ENCODE measurements at regions not wholly inside any gene's neighbourhood (a gene's known extent, or its start where the extent isn't known, plus 50 kb on each side); places are given as distances from the start of the nearest gene placed in this dataset.
"Not testable (repeated sequence)": the region's sequence is repeated elsewhere in the genome, so short reads cannot be mapped to it uniquely, and the experiment has no call there.

DNA sequence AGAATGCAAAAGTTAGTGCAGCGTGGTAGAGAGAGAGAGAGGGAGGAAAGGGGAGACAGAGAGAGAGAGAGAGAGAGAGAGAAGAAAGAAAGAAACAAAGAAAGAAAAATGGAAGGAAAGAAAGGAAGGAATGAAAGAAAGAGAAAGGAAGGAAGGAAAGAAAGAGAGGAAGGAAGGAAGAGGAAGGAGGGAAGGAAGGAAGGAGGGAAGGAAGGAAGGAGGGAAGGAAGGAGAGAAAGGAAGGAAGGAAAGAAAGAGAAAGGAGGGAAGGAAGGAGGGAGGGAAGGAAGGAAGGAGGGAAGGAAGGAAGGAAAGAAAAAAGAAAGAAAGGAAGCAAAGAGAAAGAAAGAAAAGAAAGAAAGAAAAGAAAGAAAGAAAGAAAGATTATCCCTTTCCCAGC, 209.8 kb upstream of the MYO3A start:
- no peak for DNase-seq

GRCh38 chr10:25725917-25726716, 207.9 kb upstream of the MYO3A start:
- DNase-seq, result peak; percentile 46

DNA sequence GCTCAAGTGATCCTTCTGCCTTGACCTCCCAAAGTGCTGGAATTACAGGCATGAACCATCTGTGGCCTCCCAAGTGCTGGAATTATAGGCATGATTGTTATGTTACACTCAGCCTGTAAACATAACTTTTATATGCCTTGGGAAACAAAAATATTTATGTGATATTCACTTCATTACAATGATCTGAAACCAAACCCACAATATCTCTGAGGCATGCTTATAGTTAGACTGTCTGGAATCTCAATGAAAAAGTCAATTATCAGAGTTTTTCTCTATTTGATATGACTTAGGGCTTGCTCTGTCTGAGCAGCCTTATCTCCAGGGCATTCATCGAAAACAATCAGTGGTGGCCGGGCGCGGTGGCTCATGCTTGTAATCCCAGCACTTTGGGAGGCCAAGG, 195.3 kb upstream of the MYO3A start:
- no peak for DNase-seq

DNA sequence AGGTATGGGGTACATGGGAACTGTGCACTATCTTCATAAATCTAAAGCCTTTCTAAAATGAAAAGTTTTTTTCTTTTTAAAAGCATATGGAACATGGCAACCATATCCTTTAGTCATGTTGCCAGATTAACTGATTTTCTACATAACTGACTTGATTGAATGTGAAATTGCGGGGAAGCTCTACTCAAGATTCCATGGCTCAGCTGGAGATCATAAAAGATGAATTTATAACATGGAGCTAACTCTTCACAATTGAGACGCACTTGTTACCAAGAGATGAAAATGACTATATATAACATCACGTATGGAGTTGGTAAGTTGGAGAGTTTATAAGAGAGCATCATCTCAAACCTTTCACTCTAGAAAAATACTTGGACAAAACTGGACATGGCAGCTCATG, 190.2 kb upstream of the MYO3A start:
- no peak for DNase-seq

DNA sequence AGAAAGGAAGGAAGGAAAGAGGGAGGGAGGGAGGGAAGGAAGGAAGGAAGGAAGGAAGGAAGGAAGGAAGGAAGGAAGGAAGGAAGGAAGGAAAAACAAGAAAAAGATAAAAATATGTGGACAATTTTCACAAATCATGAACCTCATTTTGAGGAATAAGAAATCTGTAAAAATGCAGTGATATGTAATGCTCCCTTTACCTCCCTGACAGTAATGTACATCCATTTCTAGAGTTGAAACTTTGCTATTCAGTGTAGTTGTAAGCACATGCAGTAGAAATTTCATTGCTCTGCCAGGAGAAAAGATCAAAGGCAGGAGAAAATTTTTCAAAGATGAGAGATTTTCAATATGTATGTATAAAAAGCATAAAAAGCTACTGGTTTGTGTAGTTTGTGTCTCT, 189.5 kb upstream of the MYO3A start:
- DNase-seq, result no peak

GRCh38 chr10:25745976-25746375, 188.1 kb upstream of the MYO3A start:
- no peak for DNase-seq

DNA sequence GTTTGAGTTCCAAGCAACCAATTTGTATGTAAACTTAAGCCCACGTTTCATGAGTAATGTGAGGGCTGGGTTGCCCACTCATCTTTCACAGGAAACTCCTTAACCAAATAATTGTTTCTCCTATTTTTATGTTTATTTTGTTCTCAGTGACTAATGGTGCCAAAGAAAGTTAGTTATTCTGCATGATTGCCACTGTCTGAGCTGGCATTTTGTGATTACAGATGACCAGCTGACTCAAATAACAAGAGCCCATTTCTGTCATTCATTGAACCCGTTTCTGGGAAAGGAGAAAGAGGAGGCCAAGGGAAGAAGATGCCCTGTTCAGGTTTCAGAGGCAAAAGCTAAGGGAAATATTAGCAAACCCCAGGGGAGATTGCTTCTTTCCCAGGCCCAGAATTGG, 186.9 kb upstream of the MYO3A start:
- no peak for DNase-seq

DNA sequence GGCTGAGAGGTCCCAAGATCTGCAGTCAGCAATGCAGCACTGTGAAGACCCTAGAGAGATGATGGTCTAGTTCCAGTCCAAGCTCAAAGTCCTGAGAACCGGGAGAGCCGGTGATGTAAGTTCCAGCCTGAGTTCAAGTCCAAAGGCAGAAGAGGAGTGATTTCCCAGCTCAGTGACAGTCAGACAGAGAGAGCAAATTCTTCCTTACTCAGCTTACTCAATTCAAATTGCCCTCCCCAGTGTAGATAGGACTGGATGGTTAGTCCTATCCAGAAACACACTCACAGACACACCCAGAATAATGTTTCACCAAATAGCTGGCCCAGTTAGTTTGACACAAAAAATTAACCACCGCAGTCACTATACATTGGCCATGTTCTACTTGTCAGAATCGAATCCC, 185.5 kb upstream of the MYO3A start:
- DNase-seq, result no peak

- no peak for DNase-seq
Measured at GRCh38 chr10:25753776-25754175, 180.3 kb upstream of the MYO3A start.

DNA sequence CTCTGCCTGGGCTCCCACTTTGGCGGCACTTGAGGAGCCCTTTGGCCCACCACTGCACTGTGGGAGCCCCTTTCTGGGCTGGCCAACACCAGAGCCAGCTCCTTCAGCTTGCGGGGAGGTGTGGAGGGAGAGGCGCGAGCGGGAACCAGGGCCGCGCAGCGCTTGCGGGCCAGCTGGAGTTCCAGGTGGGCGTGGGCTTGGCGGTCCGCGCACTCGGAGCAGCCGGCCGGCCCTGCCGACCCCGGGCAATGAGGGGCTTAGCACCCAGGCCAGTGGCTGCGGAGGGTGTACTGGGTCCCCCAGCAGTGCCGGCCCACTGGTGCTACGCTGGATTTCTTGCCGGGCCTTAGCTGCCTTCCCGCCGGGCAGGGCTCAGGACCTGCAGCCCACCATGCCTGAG, 178.2 kb upstream of the MYO3A start:
- DNase-seq, result not testable (repeated sequence)

DNA sequence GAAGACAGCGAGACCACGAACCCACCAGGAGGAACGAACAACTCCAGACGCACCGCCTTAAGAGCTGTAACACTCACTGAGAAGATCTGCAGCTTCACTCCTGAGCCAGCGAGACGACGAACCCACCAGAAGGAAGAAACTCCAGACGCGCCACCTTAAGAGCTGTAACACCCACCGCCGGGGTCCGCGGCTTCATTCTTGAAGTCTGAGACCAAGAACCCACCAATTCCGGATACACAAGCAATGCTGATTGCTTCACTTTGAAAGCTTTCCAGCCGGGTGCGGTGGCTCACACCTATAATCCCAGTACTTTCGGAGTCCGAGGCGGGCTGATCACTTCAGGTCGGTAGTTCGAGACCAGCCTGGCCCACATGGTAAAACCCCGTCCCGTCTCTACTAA, 177.2 kb upstream of the MYO3A start:
- no peak for DNase-seq

- peak; percentile 77 for DNase-seq
Measured at GRCh38 chr10:25758041-25758457, 176.0 kb upstream of the MYO3A start.

GRCh38 chr10:25758511-25758910, 175.5 kb upstream of the MYO3A start:
- no peak for DNase-seq

- no peak for DNase-seq
Measured at GRCh38 chr10:25761937-25762336, 172.1 kb upstream of the MYO3A start.

- DNase-seq, result no peak
Measured at GRCh38 chr10:25766213-25766612, 167.8 kb upstream of the MYO3A start.

DNA sequence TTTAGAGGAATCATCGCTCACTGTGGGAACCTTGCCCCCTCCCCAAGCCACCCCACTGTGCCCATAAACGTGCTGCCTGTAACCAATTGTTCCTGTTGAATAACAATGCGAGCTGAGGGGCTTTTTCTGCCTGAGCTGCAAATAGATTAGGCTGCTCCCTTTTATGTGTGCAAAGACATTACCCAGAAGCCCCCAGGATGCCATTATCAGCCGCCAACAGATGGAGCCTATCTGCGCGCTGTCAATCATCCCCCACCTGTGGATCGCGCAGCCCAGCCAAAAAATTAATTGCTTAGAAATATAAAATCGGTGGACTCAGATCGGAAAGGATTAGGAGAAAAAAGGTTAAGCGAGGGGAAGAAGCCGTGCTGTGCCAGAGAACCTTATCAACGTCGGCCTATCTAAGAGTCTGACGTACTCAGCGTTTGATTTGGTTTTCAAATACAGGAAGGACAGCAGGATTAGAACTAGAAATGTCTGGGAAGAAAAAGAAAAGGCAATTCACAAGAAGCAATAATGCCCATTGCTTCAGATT, 167.3 kb upstream of the MYO3A start:
- DNase-seq, result no peak

GRCh38 chr10:25768167-25768566, 165.9 kb upstream of the MYO3A start:
- DNase-seq, result peak; percentile 2

- no peak for DNase-seq
Measured at GRCh38 chr10:25778646-25779045, 155.4 kb upstream of the MYO3A start.

GRCh38 chr10:25786161-25786560, 147.9 kb upstream of the MYO3A start:
- peak; percentile 20 for DNase-seq

DNA sequence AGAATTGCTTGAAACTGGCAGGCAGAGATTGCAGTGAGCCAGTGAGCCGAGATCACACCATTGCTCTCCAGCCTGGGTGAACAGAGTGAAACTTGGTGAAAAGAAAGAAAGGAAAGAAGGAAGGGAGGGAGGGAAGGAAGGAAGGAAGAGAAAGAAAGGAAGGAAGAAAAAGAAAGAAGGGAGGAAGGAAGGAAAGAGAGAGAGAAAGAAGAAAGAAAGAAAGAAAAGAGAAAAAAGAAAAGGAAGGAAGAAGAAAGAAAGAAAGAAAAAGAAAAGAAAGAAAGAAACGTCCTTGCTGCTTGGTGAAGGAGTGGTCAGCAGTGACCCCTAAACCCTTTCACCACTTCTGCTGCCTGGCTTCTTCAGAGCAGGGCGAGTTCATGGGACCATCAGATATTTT, 147.1 kb upstream of the MYO3A start:
- no peak for DNase-seq

DNA sequence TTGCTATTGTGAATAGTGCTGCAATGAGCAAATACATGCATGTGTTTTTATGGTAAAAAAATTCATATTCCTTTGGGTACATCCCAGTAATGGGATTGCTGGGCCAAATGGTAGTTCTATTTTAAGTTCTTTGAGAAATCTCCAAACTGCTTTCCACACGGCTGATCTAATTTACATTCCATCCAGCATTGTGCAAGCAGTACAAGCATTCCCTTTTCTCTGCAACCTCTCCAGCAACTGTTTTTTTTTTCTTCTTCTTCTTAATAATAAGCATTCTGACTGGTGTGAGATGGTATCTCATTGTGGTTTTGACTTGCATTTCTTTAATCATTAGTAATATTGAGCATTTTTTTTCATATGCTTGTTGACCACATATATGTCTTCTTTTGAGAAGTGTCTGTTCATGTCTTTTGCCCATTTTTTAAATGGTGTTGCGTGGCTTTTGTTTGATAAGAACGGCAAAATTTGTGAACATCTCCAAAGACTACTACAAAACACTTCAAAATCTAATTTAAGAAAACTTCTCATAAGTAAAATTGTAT, 136.1 kb upstream of the MYO3A start:
- DNase-seq, result no peak

DNA sequence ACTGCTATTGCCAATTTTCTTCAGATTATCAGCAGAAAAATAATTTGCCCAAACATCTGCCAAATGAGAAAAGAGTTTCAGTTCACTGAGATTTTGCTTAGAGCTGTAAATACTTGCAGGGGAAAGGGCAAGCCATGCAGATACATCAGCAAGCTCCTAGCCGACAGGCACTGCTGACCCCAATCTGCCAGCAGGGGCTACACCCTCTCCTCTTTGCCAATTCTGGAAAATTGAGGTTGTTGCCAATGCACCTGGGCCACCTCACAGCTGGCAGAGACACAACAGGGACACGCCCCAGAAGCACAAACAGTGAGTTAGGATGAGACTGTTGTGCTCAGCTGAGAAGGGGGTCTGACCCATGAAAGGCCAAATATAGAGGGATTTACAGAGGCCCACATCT, 129.5 kb upstream of the MYO3A start:
- DNase-seq, result no peak

- no peak for DNase-seq
Measured at GRCh38 chr10:25805986-25806385, 128.0 kb upstream of the MYO3A start.

GRCh38 chr10:25808372-25808771, 125.7 kb upstream of the MYO3A start:
- DNase-seq, result no peak

Measured in NCI-H1092 treated with DMSO at 0.1 percent for 48 hours (cell line).